Astrocyte (in vitro differentiated cells and primary cell): ENCODE measurements at regions not wholly inside any gene's neighbourhood (a gene's known extent, or its start where the extent isn't known, plus 50 kb on each side); places are given as distances from the start of the nearest gene placed in this dataset.

Source experiments
- CTCF ChIP-seq: IDR thresholded peaks from 2 replicates; pipeline ENCODE4 v1.5.1; 2011; ENCODE audit warnings: low read depth, mild to moderate bottlenecking, inconsistent platforms, low read length, moderate library complexity; ENCODE audit not compliant: insufficient read depth
- EZH2 ChIP-seq: IDR thresholded peaks from 2 replicates; pipeline ENCODE4 v1.6.1; 2012; ENCODE audit warnings: mild to moderate bottlenecking, low read length, inconsistent platforms; ENCODE audit not compliant: insufficient read depth

DNA sequence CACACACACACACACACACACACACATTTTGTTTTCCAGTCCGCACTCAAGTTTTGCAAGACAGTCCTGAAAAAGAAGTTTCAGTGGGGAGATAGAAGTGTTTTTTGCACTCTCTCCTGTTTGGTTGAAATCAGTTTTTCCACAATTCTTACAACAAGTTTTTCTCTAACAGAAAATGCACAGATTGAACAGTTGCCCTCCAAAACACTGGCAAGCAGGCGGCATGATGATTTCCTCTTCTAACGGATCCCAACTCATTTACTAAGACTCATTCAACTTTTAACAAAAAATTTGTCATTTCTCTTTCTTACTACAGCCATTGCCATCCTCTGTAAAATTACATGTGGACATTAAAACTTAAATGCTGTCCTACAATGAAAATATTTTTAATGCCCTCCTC is 117.6 kb upstream of the DTNA start:
- TF ChIP-seq CTCF (no peak), EZH2 (no peak)
